ENCODE measurements at regions not wholly inside any gene's neighbourhood (a gene's known extent, or its start where the extent isn't known, plus 50 kb on each side); places are given as distances from the start of the nearest gene placed in this dataset.

- no peak for TF ChIP-seq EP300 (IDR thresholded peaks at IDR 0.05; ENCODE audit: borderline replicate concordance)
- no peak for TF ChIP-seq TAF1 (IDR thresholded peaks at IDR 0.05; ENCODE audit: low read depth)
- TF ChIP-seq MAX (IDR thresholded peaks at IDR 0.05): no peak
- TF ChIP-seq CEBPB (IDR thresholded peaks at IDR 0.05): no peak
- TF ChIP-seq REST (IDR thresholded peaks at IDR 0.05; ENCODE audit: low read depth): no peak
- TF ChIP-seq YY1 (IDR thresholded peaks at IDR 0.05; ENCODE audit: low read depth): no peak
- TF ChIP-seq ZBTB7A (IDR thresholded peaks at IDR 0.05; ENCODE audit: low read depth): no peak
Measured at GRCh38 chr12:28967426-28967825, 181.7 kb upstream of the FAR2 start.

All from Ishikawa (cell line).